ENCODE measurements at regions not wholly inside any gene's neighbourhood (a gene's known extent, or its start where the extent isn't known, plus 50 kb on each side); places are given as distances from the start of the nearest gene placed in this dataset.
"Not testable (repeated sequence)": the region's sequence is repeated elsewhere in the genome, so short reads cannot be mapped to it uniquely, and the experiment has no call there.

DNA sequence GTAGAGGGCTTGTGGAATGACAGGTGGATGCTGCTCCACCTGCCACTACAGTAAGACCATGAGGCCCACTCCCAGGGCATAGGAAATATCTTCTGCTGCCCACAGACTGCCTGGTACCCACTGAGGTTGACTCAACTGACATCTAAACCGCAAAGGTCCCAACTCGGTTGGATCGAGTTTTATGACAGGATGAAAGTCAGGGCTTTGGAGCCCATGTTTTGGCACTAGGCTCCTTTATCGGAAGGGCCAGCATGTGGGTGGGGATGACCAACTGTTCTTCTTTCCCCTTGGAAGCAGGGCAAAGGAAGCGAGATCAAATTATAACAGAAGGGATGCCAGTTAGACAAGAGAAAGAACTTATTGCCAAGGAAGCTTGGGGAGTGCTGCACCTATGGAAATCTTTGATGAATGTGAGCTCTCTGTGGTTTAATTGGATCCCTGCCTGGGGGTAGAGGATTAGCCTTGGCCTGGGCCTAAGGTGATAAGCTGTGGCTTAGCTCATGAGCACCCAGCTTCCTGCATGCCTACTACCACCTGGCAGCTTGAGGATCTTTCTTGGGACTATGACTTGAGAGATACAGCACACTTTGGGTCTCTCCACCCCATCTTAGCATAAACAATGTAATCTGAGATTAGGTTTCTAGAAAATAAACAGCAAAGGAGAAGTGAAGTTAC lies 121.8 kb downstream of the KCNA5 start:
- no peak for DNase-seq (ENCODE audit: low spot score)

DNA sequence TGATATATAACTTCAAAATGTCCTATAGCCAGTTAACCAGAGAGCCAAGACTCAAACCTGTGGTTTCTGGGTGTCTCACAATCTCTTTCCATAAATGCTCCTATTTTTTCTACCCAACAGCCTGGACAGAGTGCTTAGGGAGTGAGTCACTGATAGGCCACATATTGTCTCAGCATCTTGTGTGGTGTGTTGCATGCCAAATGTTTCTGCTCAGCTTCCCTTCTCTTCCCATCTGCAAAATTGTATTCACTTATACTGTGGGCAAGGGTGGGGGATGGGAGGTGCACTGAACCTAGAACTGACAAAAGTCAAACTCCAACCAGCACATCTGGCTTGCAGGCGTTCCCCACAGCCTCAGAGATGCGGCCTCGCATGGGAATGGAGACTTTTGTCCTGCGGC lies 123.3 kb downstream of the KCNA5 start:
- no peak for DNase-seq (ENCODE audit: low spot score)

DNA sequence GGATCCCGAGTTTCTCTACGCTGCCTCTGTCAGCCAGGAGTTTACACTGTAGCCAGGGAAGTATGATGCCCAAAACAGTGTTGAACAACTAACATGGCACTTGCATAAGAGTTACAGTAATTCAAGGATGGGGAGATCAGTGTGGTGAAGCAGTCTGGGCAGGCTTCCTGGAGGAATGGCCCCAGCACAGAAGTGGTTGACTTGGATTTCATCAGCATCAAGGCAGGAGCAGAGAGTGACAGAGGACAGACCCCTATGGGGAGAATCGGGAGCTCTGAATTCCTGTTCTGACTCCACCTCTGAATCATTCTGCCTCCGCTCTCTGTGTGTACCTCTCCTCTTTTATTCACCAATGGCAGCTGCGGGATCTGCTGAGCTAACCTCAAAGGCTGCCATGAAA lies 124.5 kb downstream of the KCNA5 start:
- no peak for DNase-seq (ENCODE audit: low spot score)

DNA sequence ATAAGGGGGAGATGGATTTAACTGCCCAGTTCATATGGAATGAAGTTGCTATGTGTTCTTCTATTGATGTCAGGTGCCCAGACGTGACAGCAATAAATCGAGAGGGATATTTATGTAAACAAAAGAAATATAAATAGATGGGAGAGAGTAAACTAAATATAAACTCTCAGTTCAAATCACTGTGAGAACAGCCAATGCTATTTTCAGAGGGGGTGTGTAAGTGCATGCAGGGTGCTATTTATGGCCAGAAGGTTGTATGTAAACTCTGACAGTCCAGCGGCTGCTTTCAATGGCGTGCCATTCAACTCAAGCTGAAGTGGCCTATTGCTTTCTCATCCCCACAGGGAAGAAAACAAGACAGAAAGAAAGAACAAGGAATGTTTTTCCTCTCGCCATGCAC lies 127.2 kb downstream of the KCNA5 start:
- no peak for DNase-seq (ENCODE audit: low spot score)

DNA sequence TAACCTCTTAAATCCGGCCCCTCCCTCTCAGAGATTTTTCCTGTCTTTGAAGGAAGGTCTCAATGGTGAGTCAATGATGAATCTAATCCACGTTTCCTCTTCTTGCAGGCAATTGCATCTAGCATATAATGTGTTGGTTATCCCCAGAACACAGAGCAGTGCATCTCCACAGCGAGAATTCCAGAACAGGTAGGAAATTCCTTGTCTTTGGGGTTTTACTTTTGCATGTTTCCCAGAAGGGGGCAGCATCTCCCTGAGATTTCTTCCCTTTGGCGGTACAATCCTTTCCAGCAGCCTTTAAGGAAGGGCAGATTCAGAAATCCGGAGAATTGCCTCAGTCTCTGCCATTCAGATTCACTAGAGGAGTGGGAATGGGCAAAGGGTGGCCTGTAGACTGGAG lies 128.0 kb downstream of the KCNA5 start:
- DNase-seq (ENCODE audit: low spot score), result no peak

DNA sequence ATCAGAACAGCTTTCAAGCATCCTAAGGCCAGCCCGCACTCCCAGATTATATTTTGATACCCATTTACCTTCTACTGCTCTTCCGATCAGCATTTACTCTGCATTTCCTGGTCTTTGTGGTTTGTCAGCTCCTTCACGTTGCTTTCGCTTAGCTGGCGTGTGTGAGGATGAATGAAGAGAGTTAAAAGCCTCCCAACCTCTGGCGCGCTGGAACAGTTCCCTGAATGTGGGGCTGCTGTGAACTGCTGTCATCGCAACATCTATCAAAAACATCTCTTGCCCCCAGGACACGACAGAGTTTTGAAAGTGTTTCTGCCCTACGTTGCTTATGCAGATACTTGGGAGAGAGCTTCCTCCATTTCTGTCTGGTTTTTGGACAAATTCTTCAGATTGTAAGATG lies 129.2 kb downstream of the KCNA5 start:
- DNase-seq (ENCODE audit: low spot score), result no peak

DNA sequence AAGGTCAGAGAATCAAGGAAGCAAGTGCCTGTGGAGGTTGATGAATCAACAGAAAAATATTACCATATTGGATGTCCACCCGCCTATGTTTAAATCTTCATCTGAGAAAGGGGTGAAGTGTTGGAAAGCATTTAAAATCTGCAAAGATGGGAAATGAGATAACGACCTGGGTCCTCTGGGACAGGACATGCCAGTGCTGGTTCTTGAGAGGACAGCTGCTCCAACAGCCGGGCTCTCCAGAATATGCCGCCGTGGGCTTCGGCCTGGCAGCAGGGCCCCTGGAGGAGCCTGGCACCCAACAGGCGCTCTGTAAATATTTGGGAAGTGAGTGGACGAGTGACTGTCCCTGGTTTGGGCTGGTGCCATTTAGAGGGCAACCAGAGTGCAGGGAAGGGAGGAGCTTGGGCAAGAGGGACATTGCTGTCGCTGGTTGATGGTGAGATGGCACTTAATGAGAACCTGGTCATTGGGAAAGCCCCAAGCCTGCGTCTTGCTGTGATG lies 129.9 kb downstream of the KCNA5 start:
- DNase-seq (ENCODE audit: low spot score), result no peak

DNA sequence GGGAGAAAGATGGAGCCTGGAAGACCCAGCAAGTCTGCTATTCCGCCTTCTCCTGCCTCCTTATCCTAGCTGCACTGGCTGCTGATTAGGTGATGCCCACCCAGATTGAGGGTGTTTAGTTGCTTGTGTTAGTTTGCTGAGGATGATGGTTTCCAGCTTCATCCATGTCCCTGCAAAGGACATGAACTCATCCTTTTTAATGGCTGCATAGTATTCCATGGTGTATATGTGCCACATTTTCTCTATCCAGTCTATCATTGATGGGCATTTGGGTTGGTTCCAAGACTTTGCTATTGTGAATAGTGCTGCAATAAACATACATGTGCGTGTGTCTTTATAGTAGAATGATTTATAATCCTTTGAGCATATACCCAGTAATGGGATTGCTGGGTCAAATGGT lies 131.7 kb downstream of the KCNA5 start:
- not testable (repeated sequence) for DNase-seq (ENCODE audit: low spot score)

DNA sequence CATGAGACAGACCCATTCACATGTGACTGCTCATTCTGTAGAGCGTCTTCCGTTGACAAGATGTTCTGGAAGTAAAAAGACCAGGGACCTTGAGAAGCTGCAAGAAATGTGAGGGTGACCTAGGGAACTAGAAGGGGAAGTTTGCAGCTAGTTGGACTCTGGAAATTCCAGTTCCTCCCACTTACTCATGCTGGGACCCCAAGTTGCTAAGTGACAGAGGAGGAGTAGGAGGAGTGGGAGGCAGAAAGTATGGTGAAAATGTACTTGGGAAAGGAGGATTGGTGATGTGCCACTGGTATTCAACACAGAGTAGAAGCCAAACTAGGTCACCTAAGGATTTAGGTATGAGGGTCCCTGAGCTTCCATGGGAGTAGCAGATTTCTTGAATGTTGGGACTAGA lies 132.4 kb downstream of the KCNA5 start:
- no peak for DNase-seq (ENCODE audit: low spot score)

DNA sequence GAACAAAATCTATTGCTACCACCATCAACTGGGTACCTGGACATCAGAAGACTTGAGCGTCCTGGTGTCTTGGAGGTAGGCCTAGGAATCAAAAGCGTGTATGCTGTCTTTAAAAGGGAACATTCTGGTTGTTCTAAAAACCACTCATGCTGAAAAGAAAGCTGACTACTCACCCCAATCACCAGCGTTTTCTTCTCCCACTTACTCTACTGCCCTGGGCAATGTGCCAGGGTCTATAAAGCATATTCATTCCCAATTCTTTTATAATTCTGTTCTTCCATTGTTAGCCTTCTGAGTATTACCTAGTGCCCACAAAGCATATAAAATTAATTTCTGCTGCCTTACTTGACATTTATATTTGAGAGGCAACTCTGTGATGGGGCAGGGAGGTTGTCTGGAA lies 133.4 kb downstream of the KCNA5 start:
- DNase-seq (ENCODE audit: low spot score), result no peak

DNA sequence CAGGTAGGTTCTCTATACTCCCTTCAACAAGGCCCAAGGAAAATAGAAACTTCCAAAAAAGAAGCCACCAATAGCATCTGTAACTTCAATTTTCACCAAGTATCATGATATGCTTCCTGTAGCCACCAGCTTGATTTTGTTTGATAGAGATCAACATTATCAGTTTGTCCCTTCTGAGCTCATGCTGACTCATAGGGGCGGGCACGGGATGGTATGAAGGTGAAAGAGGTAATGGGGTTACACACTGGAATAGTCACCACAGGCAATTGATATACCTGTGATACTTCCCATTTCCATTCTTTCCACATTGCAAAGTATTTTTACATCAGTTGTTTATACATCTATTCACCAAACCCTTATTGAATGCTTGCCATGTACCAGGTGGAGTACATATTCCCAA lies 134.1 kb downstream of the KCNA5 start:
- no peak for DNase-seq (ENCODE audit: low spot score)

DNA sequence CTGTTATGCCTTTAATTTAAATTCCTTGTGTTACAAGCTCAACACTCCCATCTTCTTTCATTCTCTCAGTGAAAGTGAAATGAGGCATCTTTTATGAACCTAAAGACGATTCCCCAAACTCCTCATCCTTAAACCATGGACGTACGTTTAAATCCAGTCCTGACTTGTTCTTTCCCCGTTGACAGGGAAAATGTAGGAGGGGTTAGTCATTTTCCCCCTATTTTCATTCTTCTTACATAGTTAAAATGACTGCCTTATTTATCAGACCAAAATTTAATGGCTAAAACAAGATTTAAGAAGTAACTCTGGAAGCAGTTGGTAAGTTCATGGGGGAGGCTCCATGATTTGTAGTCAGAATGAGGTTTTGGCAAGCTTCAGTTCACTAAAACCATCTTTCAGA lies 134.9 kb downstream of the KCNA5 start:
- no peak for DNase-seq (ENCODE audit: low spot score)

DNA sequence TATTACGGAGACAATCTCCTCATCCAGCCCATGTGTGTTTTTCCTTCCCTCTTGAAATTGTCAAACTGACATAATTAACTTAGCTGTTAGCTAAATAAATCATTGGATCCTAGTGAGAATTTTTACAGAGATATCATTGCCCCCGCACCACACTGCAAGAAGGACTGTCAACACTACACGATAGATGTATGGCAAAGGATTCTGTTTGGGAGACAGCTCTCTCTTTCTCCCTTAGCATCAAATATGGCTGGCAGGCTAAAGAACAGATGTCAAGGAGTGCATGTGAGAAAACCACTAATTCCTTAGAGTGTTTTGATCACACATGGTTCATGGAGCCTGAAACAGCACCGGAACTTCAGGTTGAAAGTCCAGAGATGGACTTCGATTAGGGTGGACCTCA lies 136.8 kb downstream of the KCNA5 start:
- no peak for DNase-seq (ENCODE audit: low spot score)

DNA sequence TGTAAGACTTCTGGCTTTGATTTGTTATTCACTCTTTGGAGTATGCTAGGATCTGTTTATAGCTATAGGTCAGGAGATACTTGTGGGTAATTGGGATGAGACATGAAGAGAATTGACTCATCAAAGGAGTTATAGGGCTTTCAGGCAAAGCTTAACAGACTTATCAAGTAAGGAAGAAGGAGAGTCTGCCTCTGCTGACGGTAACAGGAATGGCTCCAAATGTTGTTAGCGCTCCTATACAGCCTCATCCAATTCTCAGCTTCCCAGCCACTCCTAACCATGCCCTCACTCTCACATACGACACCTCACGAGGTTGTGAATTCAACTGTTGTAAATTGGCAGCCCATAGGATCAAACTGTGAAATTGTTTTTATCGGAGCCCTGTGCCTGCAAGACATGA lies 140.5 kb downstream of the KCNA5 start:
- no peak for DNase-seq (ENCODE audit: low spot score)

DNA sequence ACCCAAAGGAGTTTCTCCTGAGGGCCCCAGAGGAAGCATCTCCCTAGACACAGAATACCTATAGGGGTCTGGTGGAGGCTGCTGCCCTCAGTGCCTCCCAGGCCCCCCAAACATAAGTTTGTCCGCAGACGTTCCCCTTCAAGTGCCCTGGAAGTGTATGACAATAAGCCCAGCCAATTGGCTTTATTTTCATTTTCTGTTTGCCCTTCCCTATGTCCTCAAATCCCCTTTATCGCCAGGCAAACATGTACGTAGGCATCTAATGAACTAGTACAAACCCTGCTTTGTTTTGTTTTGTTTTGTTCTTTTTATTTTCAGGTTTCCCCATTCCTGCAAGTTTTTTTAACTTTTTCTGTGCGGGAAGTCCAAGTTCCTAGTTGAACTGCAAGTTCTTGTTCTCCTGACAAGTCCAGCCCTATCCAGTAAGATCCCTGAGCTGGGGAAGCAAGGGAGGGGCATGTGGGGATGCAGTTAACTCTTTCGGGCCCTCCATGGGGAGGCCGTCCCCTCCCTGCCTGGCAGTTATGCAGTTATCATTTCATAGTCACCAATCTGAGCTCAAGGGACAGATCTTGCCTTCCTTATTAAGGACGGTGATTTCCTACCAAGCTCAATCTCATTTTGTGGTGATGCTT lies 141.9 kb downstream of the KCNA5 start:
- no peak for DNase-seq (ENCODE audit: low spot score)

DNA sequence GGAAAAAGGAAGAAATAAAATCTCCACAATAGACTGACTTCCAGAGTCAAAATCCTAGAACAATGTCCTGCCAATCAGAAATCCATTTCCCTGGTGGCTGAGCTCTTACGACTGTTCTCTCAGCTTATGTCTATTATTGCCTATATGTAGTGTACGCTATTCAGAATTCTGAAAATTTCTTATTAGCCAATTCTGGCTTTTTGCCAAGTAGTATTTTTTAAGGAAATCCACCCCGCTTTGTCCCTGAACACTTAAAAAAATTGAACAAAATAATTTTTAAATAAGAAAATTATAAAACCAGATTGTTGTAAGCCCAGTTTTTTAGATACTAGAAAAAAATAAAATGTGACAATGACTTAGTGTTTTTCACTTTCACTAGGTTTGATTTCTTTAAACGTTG lies 143.0 kb downstream of the KCNA5 start:
- no peak for DNase-seq (ENCODE audit: low spot score)

DNA sequence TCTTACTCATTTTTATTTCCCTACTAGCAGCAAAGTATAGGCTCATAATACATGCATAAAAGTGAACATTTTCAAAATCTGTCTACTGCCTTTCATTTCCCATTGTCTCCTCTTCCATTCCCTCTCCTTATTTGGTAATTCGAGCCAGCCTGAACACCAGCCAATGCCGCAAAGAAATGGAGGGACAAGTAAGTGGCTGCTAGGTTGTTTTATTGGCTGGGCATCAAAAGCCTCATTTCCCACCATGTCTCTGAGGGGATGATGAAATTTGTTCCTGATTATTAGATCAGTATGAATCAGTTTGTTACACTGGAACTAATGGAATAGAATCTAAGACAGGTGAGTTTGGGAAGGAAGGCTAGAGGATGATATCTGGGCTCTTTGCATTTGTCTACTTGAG lies 143.5 kb downstream of the KCNA5 start:
- DNase-seq (ENCODE audit: low spot score), result no peak

DNA sequence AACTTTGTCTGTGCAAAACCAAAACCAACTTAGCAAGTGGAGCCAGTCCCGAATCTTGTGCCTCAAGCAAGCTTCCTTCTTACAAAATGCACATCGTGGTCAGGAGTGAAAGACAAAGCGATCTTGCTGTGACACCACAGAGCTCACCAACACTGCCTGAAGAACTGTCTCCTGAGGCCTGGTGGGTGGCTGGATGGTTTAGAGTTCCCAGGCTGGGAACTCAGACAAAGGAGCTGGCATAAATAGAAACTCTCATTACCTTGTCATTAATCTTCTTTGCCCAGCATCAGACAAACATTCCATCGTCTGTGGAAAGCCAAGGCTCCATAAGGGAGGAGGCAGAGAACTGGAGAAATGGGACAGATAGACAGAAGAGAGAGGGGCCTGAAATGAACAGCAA lies 144.8 kb downstream of the KCNA5 start:
- DNase-seq (ENCODE audit: low spot score), result no peak

DNA sequence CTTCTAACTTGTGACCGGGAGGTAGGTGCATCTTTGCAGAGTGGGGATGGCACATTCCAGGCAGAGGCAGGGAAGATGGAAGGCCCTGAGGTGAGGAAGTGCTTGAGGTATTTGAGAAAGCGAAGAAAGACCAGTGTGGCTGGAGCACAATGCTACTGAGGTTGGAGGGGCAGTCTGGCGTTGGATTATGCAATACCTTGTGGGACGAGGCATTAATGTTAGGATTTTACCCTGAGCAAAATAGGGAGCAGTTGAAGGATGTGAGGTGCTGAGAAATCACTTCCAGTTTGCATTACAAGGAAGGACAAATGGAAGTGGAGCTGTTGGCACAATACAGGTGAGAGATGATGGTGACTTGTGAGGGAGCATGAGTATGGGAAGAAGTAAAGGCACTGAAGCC lies 145.5 kb downstream of the KCNA5 start:
- no peak for DNase-seq (ENCODE audit: low spot score)

DNA sequence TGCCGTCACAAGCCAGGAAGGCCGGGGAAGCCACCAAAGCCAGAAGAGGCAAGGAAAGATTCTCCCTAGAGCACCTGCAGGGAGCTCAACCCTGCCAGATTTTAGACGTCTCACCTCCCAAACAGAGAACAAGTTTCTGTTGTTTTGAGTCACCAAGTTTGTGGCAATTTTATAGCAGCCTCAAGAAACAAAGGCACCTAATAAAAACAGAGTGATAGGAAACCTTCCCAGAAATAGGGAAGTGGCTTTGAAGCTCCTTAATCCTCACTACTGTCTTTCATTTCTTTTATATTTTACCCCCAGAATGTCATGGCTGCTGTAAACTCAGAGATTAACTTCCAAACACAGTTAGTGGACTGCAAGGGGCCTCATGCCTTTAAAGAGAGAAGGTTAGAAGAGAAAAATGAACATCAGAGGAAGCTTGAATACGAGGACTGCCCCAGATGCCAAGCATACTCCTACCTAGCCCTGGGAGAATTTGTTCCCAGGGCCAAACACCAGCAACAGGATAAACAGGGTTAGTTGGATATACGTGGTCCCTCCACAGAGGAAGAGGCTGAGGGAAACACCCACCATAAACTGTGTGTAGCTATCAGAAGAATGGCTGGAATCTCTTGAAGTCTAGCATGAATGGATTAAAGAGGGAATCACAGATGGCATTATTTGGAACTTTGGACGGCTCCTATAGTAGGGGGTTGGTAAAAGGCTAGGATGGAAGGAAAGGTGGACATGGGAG lies 148.3 kb downstream of the KCNA5 start:
- no peak for DNase-seq (ENCODE audit: low spot score)

DNA sequence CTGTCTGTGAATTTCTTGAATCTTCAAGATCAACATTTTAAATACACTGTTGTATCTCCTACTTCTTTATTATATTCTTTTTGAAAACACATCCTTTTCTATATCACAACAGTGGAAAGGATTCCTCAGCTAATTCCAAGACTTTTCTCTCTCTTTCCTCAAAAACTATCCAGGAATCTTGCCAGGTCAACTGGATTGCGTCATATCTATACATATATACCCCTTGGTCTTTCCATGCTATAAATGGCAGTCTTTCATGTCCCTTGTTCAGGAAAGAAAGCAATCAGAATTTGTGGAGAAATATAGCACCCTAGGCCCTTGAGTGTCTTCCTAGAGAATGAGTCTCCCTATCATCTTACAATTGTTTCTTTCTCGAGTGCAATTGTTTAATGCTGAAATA lies 149.0 kb downstream of the KCNA5 start:
- DNase-seq (ENCODE audit: low spot score), result no peak

DNA sequence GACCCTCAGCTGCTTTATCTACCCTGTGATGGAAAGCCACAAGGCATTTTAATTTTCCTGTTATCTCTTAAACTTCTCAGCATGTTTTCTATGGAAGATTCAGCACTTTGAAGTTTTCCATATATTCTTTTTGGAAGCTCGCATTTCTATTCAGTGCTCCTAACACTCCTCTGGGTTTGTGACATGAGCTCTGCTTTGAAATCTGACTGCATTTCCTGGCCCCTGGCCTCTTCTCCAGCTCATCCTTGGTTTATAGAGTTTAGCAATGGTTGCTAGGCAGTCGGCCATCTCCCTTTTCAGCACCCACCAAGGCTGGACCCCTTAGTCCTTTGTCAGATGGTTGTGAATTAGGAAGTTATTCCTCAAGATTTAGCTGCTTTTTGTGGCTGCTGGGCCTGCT lies 150.6 kb downstream of the KCNA5 start:
- no peak for DNase-seq (ENCODE audit: low spot score)

DNA sequence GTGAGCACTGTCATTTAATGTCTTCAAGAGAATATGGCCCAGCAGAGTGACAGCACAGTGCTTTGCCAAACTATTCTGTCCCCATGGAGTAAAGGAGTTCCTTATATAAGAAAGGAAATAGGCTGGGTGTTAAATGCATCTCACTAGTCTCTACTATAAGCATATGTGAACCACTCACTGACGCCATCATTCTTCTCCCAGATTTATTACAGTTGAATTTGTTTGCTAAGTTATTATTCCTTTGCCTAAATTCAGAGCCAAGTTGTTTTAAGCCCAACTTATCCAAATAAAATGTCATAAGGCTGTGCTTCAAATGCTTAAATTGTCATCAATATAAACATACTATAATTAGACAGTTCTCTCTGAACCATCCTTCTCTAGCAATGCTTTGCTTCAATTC lies 151.6 kb downstream of the KCNA5 start:
- no peak for DNase-seq (ENCODE audit: low spot score)
